NCI-H69 (cell line): ENCODE measurements at regions not wholly inside any gene's neighbourhood (a gene's known extent, or its start where the extent isn't known, plus 50 kb on each side); places are given as distances from the start of the nearest gene placed in this dataset.

Experiments
- DNase-seq: peaks from one replicate; lab custom pipeline; 2025; lab: John Stamatoyannopoulos, UW

- DNase-seq = no peak
Measured at GRCh38 chr4:14562901-14563300, 439.4 kb upstream of the CPEB2 start.

GRCh38 chr4:14564281-14564680 is 438.0 kb upstream of the CPEB2 start:
- no peak for DNase-seq

GRCh38 chr4:14566518-14566917 is 435.8 kb upstream of the CPEB2 start:
- DNase-seq = no peak

- no peak for DNase-seq
Measured at GRCh38 chr4:14568351-14568750, 433.9 kb upstream of the CPEB2 start.

GRCh38 chr4:14575289-14575688 is 427.0 kb upstream of the CPEB2 start:
- no peak for DNase-seq

- no peak for DNase-seq
Measured at GRCh38 chr4:14575919-14576318, 426.4 kb upstream of the CPEB2 start.

GRCh38 chr4:14580061-14580460 is 422.2 kb upstream of the CPEB2 start:
- no peak for DNase-seq

GRCh38 chr4:14581741-14582140 is 420.5 kb upstream of the CPEB2 start:
- DNase-seq = no peak

- no peak for DNase-seq
Measured at GRCh38 chr4:14582677-14583076, 419.6 kb upstream of the CPEB2 start.

GRCh38 chr4:14583331-14583730 is 418.9 kb upstream of the CPEB2 start:
- no peak for DNase-seq

GRCh38 chr4:14583752-14584151 is 418.5 kb upstream of the CPEB2 start:
- DNase-seq = no peak

- no peak for DNase-seq
Measured at GRCh38 chr4:14592950-14593349, 409.3 kb upstream of the CPEB2 start.

- no peak for DNase-seq
Measured at GRCh38 chr4:14596028-14596427, 406.3 kb upstream of the CPEB2 start.

GRCh38 chr4:14596437-14596836 is 405.8 kb upstream of the CPEB2 start:
- no peak for DNase-seq

- DNase-seq = no peak
Measured at GRCh38 chr4:14596904-14597303, 405.4 kb upstream of the CPEB2 start.

GRCh38 chr4:14602206-14602605 is 400.1 kb upstream of the CPEB2 start:
- DNase-seq = no peak

- DNase-seq = no peak
Measured at GRCh38 chr4:14607001-14607400, 395.3 kb upstream of the CPEB2 start.

GRCh38 chr4:14607578-14607977 is 394.7 kb upstream of the CPEB2 start:
- DNase-seq = no peak

GRCh38 chr4:14608630-14609029 is 393.7 kb upstream of the CPEB2 start:
- DNase-seq = no peak

GRCh38 chr4:14614840-14615239 is 387.4 kb upstream of the CPEB2 start:
- no peak for DNase-seq

- DNase-seq = no peak
Measured at GRCh38 chr4:14615671-14616070, 386.6 kb upstream of the CPEB2 start.

- no peak for DNase-seq
Measured at GRCh38 chr4:14620567-14621141, 381.6 kb upstream of the CPEB2 start.

- no peak for DNase-seq
Measured at GRCh38 chr4:14621731-14622463, 380.4 kb upstream of the CPEB2 start.

- no peak for DNase-seq
Measured at GRCh38 chr4:14627038-14627437, 375.2 kb upstream of the CPEB2 start.
